Retinal pigment epithelial cell (primary cell): ENCODE measurements at regions not wholly inside any gene's neighbourhood (a gene's known extent, or its start where the extent isn't known, plus 50 kb on each side); places are given as distances from the start of the nearest gene placed in this dataset.
"Not testable (repeated sequence)": the region's sequence is repeated elsewhere in the genome, so short reads cannot be mapped to it uniquely, and the experiment has no call there.

Source experiments
- DNase-seq: peaks from one replicate; pipeline ENCODE4 v3.0.0-alpha.2; 2010; ENCODE audit warnings: low read depth
- H3K4me3 ChIP-seq: 2 replicates; pipeline ENCODE4 v1.5.1; 2011; ENCODE audit warnings: mild to moderate bottlenecking, low read length, control low read depth, moderate library complexity
- TF ChIP-seq, protein P1 (sequence below): conservative IDR thresholded peaks from 2 replicates; pipeline ENCODE4 v1.5.1; 2011; ENCODE audit warnings: low read depth, low read length, control low read depth, inconsistent platforms

DNA sequence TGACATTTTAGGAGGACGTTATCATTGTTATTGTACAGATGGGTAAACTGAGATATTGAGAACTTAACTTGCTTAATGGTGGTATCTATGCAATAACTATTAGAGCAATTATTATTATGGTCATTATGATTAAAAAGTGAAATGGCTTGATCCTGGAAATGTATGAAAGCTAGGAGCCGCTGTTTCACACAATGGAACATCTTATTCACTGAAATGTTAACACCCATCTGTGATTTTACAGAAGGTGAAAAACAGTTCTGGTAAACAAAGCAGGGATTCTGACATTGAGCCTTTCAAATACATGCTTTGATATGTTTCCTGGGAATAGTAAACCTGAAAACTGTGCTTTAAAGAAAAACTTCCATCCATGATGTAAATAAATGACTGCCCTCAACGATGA, 261.4 kb downstream of the BTG1 start:
- no peak overlapping the region for H3K4me3 ChIP-seq
- no peak for DNase-seq
- TF ChIP-seq, protein P1, sequence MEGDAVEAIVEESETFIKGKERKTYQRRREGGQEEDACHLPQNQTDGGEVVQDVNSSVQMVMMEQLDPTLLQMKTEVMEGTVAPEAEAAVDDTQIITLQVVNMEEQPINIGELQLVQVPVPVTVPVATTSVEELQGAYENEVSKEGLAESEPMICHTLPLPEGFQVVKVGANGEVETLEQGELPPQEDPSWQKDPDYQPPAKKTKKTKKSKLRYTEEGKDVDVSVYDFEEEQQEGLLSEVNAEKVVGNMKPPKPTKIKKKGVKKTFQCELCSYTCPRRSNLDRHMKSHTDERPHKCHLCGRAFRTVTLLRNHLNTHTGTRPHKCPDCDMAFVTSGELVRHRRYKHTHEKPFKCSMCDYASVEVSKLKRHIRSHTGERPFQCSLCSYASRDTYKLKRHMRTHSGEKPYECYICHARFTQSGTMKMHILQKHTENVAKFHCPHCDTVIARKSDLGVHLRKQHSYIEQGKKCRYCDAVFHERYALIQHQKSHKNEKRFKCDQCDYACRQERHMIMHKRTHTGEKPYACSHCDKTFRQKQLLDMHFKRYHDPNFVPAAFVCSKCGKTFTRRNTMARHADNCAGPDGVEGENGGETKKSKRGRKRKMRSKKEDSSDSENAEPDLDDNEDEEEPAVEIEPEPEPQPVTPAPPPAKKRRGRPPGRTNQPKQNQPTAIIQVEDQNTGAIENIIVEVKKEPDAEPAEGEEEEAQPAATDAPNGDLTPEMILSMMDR = no peak

DNA sequence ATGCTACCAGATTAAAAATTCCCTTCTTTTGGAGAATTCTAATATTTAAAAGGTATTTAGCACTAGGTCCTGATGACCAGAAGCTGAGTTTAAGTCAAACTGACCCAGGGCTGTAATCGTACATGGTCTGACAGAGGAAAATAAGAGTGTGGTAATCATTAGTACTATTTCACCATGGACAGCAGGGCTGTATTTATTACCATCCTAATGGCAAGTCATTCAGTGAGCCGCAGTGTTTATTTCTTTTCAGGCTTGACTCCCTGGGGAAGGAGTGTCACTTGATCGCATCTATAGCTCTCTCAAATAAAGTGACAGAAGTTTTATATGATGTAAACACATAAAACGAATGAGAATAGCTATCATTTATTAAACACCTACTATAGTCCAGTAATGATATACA, 261.8 kb downstream of the BTG1 start:
- no peak for DNase-seq
- H3K4me3 ChIP-seq = no peak overlapping the region
- TF ChIP-seq, protein P1 = no peak

DNA sequence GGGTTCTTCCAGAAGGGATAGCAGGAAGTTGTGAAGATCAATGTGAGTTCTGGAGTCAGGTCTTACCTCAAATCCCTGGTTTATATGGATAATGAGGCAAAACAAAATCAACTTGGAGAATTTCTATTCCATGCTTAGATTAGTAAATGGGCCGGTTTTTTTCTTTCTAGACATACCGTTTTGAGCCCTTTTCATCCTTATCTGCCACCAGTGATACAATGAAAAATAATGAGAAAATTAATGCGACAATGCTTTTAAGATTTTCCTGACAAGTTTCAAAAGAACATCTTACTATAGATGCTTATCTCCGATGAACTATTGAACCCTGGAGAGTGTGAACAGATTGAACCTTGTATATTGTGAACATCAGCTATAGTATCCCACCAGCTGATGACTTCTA, 262.7 kb downstream of the BTG1 start:
- no peak for DNase-seq
- no peak overlapping the region for H3K4me3 ChIP-seq
- TF ChIP-seq, protein P1 = no peak

DNA sequence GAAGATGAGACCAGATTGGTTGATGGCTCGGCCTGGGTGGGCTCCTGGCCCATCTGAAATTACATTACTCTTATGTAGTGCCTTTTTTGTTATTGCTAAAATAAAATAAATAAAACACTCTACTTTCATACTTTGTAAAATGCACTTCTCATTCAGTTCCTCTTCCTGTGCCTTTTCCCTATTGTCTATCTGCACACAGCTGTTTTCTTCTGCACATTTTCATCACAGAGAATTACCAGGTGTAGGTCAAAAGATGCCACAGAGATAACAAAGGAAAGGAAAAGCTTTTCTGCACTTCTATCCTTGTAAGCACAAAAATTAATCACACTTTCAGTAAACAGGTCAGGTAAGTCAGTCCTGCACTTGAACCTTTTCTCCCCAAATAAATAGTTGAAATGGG, 265.1 kb downstream of the BTG1 start:
- TF ChIP-seq, protein P1 = no peak
- no peak for DNase-seq
- H3K4me3 ChIP-seq = no peak overlapping the region

DNA sequence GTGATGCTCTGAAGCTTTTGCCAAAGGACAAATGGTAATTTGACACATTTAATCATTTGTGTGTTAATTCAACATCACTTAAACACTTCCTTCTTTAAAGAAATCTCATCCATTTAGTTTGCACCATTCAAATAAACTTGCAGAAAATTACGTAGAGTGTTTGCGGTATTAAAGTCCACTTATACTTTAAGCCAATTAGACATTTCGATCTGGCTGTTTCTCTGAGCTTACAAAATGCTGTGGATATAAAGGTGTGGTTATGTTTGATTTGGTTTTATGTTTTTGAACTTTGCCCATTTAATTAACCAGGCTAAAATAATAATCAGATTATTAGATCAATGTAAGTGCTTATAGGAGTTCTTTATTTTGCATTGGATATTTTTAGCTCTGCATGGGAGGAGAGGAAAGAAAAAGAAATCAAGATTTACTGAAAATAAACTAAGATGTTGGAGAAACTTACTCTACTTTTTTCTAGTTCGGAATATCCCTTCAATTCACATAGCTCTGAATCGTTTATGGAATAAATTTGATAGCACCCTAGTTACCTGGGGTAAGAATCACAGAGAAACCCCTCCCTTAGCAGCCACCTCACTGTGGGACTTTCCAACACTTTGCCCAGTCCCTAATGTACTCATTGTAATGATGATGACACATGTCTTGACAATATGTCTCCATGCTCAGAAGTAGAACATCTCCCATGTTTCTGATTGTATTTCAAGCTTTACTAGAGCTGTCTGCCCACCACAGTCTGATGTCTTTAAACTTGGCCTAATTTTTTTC, 268.0 kb downstream of the BTG1 start:
- DNase-seq = no peak
- TF ChIP-seq, protein P1 = no peak
- no peak overlapping the region for H3K4me3 ChIP-seq

DNA sequence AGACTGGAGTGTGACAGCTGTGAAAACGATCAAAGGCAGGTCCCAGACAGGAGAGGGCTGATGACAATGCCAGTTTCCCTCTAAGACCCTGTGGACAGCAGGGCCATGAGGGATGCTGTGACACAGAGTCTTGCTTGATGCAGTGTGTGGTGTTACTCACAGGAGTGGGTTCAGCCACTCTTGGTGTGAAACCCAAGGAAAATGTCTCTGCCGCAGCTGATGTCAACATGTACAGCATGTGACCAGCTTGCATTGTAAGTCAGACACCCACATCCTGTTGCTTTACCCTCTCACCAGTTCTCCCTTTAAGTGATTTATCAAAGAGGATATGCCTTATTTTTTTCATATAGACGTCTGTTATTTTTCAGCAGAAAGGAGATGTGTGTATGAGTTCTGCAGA, 268.6 kb downstream of the BTG1 start:
- H3K4me3 ChIP-seq = no peak overlapping the region
- no peak for DNase-seq
- TF ChIP-seq, protein P1 = no peak

DNA sequence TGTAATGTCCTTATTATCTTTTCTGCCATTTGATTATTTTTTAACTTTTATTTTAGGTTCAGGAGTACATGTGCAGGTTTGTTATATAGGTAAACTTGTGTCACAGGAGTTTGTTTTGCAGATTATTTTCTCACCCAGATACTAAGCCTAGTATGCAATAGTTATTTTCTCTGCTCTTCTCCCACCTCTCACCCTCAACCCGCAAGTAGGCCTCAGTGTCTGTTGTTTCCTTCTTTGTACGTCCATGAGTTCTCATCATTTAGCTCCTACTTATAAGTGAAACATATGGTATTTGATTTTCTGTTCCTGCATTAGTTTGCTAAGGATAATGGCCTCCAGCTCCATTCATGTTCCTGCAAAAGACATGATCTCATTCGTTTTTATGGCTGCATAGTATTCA, 270.0 kb downstream of the BTG1 start:
- not testable (repeated sequence) for DNase-seq, H3K4me3 ChIP-seq
